ENCODE measurements at regions not wholly inside any gene's neighbourhood (a gene's known extent, or its start where the extent isn't known, plus 50 kb on each side); places are given as distances from the start of the nearest gene placed in this dataset.

DNA sequence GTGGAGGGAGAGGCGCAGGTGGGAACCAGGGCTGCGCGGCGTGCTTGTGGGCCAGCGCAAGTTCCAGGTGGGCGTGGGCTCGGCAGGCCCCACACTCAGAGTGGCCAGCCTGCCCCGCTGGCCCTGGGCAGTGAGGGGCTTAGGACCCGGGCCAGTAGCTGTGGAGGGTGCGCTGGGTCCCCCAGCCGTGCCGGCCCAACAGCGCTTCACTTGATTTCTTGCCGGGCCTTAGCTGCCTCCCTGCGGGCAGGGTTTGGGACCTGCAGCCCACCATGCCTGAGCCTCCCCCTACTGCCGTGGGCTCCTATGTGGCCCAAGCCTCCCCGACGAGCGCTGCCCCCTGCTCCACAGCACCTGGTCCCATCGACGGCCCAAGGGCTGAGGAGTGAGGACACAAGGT is 1636.9 kb upstream of the SLC39A10 start:
- no peak for DNase-seq

DNA sequence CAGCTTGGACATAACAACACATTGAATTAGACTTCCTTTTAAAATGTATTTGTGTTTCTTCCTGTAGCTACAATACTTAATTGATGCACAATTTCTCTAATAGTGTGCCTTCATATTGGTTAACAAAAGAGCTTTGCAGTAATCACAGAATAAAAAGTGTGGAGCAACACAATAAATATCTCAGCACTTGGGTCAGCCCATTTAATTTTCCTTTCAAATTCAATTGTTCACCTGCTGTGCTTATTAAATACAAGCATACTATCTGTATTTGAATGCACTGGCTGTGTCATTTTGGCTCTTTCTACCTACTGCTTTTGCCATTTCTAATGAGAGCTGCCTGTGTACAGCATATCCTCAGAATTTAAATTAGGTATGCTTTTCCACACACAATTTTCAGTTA is 1641.3 kb upstream of the SLC39A10 start:
- no peak for DNase-seq

DNA sequence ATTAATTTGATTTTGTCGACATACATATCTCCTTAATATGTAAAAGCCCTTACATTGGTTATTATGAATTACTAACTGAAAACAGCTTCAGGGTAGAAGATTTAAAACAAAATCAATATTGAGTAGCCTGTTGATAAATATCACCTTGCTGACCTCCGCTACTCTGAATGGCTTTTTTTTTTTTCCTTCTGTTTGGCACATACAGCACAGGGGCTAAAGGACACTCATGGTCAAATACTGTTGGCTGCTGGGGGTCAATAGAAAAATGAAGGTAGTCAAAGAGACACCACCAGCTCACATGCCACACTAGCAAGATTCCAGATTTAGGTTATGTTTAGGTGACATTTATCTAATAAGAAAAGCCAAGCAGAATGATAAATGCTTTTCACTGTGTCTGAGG is 1642.4 kb upstream of the SLC39A10 start:
- no peak for DNase-seq

DNA sequence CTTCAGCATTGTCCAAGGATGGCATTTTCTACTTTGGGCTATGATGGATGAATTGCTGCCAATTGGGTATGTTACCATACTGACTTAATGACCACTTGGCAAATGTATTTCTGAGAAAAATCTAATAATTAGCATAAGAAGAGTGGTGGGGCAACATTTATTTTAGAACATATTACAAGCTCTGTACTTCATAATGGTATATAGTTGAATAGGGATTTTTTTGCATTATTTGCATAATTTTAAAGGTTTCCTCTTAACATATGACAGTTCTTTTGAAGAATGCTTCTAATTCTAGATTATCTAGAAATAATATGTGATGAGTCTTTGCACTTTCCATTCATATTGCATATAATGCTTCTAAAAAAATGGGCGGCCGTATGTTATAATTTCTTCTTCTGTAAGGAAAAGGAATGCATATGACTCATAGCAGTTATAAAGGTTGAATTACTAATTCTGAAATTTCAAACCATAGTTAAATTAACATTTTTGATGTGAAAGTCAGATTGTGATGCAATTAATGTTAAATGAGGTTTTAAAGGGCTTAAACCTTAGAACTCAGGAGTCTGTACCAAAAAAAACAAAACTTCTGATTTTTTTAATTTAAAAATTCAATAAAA is 1652.3 kb upstream of the SLC39A10 start:
- DNase-seq = no peak

DNA sequence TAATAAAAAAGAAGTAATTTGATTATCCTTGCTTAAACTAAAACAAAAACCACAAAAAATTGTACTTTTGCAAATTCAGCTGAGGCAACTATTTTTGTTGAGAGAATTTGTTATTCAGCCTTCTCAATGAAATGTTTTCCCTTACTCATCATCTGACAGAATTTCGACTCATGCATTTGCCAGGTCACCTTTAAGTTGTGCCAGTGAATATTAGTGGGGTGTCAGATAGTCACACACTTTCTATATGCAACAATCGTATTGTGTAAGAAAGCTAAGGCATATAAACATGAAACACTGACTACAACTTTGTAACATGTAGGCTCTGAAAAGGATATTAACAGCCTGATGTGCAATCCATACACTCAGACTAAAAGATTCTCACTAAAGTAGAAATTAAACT is 1653.1 kb upstream of the SLC39A10 start:
- no peak for DNase-seq

DNA sequence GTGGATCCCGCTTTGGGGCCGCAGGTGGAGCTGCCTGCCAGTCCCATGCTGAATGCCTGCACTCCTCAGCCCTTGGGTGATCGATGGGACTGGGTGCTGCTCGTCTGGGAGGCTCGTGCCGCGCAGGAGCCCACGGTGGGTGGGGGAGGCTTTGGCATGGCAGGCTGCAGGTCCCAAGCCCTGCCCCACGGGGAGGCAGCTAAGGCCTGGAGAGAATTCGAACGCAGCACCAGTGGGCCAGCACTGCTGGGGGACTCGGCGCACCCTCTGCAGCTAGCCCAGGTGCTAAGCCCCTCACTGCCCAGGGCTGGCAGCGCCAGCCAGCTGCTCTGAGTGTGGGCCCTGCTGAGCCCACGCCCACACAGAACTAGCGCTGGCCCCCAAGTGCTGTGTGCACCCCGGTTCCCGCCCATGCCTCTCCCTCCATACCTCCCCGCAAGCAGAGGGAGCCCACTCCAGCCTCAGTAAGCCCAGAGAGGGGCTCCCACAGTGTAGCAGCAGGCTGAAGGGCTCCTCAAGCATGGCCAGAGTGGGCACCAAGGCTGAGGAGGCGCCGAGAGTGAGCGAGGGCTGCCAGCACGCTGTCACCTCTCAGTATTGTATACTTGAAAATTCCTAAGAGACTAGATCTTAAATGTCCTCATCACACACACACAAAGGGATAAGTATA is 1654.2 kb upstream of the SLC39A10 start:
- DNase-seq = no peak

DNA sequence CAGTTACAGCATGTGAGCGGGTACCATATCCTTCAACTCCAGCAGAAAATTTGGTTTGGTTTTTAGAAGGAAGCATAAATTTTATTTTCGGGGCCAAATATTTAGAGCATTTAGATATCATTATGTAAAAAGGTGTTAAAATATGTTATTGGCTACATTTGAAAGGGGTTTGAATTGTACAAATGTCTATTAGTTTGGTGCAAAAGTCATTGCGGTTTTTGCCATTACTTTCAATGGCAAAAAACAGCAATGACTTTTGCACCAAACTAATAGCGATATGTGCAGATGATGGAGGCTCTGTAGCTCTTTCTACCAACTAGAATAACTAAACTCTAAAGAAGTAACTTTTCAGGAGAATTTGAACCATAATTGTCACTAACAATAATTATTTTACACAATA is 1666.2 kb upstream of the SLC39A10 start:
- no peak for DNase-seq

DNA sequence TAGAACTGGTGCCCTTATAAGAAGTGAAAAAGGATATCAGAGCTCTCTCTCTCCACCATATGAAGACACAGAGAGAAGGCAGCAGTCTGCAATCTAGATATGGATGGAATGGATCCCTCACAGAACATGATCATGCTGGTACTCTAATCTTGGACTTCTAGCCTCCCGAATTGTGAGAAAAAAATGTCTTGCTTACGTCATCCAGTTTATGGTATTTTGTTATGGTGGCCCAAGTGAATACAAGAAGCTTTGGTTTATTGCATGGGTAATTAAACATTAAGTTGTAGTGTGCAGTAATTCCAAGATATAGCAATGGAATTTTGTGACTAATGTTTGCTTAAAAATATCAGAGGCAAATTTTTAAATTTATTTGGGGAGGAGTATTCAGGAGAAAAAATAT is 1667.4 kb upstream of the SLC39A10 start:
- no peak for DNase-seq

DNA sequence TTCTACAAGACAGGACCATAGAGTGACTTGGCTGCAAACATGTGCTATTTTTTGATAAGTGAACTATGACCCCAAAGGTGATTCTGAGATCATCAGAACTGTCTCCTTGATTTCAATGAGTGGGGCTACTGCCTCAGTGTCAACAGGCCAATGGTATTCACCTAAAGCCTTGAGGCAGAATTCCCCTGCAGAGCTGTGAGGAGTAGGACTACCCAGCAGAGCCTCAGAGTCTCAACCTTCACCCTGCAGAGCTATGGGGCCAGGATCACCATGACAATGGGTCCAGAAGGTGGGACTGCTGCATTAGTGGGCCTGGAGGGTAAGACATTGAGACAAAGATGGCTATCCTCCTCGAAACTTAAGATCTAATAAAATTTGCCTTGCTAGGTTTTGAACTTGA is 1668.2 kb upstream of the SLC39A10 start:
- DNase-seq = no peak

DNA sequence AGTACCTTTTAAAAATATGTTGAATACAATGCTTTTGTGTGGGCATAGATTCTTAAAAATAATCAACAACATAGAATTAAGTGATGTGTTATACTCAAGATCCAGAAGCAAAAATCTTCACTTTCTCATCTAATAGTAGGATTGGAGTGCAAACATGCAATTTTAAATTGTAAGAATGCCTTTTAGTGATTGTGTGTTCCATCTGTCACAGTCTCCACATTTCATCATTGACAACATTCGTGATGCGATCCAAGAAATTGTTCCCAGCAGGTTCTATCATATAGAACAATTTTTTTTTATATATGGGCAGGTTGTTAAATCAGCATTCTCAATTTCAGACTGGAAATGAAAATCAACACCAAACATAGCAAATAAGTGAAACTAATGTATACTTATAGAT is 1671.8 kb upstream of the SLC39A10 start:
- DNase-seq = no peak

DNA sequence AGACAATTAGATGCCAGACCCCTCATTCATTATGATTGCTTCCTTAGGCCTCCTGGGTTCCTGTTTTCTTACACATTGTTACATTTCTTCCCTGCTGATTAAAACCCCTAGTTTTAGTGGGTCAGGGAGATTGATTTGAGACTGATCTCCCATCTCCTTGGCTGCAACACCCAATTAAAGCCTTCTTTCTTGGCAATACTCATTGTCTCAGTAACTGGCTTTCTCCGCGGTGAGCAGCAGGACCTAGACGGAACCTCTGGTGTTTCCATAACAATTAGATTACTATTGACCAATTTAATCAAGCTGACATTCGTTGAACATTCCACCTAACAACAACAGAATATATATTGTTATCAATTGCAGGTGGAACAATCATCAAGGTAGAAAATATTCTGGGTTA is 1676.4 kb upstream of the SLC39A10 start:
- no peak for DNase-seq

DNA sequence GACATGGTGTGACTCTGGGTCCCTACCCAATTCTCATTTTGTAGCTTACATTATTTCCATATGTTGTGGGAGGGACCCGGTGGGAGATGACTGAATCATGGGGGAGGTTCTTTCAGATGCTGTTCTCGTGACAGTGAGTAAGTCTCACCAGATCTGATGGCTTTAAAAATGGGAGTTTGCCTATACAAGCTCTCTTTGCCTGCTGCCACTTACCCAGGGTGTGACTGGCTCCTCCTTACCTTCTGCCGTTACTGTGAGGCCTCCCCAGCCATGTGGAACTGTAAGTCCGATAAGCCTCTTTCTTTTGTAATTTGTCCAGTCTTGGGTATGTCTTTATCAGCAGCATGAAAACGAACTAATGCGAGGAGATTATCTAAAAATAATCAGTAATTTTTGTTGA is 1683.2 kb upstream of the SLC39A10 start:
- DNase-seq = no peak

DNA sequence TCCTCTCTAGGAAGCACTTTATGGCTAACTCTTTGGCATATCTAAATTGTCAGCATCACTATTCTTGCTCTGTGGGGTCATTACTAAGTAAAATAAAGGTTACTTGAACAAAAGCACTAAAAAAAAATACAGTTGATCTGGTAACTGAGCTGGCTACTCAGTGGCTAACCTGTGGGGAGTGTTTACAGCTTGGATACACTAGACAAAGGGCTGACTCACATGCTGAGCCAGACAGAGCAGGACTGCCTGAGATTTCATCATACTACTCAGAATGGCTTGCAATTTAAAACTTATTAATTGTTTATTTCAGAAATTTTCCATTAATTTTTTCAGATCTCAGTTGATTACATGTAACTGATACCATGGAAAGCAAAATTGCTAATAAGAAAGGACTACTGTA is 1690.4 kb upstream of the SLC39A10 start:
- DNase-seq = no peak

DNA sequence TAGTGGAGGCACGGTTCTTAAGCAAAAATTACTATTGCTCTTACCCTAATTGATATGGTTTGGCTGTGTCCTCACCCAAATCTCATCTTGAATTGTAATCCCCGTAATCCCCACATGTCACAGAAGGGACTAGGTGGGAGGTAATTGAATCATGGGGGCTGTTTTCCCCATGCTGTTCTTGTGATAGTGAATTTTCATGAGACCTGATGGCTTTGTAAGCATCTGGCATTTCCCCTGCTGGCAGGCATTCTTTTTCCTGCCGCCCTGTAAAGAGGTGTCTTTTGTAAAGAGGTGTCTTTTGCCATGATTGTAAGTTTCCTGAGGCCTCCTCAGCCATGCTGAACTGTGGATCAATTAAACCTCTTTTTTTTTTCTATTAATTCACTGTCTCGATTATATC is 1691.8 kb upstream of the SLC39A10 start:
- DNase-seq = no peak

DNA sequence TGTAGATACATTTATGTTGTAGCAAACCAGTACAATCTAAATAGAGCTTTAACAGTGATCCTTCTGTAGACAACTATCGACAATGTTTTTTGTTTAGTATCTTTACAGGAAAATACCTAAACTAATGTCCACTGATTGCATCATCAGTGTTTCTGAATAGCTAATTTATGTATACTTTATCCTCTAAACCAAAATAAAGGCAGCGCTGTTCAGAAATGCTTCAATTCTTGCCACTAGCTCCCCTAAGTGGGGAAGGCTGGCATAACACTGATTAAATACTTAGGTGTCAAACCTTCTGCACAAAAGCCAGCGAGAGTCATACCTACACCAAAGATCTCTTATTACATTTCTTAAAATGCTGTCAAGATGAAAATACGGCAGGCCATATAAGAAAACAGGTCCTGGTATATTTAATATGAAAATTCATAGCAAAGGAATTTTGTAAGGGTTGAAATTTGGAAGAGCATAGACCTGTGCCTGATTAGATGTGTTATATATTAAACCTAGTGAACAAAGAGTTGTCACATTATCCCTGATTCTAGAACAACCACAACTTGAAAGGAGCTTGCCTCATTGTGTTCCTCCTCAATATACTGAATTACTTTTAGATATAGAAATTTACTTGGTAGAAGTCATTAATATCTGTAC is 1693.4 kb upstream of the SLC39A10 start:
- DNase-seq = peak; percentile 8

DNA sequence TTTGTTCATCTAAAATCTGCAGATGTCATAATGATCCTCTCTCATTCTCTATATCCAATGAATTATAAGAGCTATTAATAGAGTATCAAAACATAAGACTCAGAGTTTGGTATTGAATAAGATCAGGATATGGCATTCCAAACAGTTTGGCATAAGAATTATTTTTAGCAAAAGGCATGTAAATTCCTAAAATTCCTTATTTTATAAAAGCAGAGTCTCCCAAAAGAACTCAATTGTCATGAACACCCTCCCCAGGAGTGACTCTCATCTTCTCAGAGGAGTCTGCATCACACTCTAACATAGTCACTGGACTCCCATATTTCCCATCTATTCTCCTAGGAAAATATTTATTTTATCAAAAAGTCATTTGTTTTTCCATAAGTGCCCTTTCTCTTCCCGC is 1710.2 kb upstream of the SLC39A10 start:
- DNase-seq = no peak

DNA sequence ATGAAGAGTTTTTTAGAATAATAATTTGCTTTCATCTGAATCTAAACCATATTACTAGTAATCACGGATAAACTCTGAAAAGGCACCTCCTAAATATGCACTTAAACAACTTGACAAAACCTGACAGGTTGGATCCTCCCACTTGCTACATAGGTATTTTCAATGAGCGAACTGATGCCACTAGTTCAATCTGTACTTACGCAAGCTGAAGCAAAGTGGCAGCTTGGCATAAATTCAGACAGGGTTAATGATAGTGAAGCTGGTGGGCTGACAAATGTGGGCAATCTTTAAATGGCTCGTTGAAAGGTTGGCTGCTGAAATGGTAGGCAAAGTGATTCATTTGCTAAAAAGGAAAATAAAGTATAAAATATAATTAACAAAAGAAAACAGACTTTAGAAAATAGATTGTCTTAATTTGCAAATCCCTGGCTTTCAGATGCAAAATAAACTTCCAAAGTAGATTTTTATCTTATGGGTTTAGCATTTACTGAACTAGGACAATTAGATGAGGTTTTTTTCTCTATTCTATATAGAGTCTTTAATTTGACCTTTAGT is 1713.5 kb upstream of the SLC39A10 start:
- no peak for DNase-seq

DNA sequence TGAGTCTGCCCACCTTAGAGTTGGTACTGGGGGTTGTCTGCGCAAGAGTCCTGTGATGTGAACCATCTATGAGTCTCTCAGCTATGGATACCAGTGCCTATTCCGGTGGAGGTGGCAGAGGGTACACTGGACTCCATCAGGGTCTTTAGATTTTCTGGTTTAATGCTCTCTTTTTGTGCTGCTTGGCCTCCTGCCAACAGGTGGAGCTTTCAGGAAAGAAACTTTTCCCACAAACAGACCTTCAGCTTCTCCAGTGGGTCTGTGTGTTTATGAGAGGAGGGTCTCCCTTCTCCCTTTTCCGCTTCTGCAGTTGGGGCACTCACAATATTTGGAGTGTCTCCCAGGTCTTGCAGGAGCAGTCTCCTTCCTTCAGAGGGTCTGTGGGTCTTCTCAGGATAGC is 1721.9 kb upstream of the SLC39A10 start:
- no peak for DNase-seq

DNA sequence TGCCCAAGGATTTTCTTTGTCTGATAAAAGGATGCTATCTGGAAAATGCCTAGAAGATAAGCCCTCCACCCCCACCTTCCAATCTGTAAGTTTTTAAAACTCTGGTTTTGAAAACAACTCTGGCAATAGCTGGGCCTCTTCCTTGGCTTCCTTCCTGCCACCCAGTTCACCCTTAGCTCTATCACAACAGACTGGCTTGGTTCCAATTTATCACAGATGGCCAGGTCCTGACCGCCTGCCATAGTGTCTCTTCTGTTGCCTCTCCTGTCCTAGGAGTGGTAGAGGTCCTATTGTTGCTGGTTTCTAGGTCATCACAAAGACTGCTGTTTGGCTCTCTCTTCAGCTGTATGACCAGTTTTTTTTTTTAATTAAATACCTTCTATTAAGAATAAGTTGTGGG is 1727.9 kb upstream of the SLC39A10 start:
- DNase-seq = no peak

DNA sequence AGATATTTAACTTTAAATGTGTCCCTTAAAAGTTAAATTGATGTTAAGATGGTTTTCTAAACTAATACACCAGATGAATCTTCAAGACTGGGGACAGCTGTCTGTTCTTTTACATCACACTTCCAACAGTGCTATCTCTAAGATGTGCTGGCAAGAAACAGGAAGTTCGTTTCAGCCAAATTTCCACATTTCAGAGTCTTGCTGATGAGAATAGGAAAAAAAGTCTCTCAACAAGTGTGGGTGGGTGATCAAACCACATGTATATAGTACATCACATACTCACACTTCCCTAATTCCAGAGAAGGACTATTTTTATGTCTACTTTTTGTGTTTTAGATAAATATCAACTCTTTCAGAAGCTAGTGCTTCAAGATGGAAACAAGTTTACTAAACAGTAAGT is 1712.8 kb upstream of the TMEFF2 start:
- DNase-seq = no peak

DNA sequence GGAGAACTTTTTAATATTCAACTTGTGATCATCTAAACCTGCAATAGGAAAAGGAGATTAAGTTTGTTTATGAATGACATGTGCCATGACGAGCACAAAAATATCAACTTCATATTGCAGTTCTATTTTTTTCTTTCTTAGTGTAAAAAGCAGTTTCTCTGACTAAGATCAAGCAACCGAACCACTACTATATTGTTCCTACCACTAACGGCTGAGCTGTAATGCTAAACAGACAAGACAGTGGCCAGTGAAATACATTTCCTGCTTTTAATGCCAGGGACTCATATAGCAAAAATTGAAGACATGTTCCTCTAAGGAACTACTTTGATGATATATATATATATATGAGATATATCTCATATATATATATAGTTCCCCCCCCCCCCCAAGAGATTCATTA is 1705.6 kb upstream of the TMEFF2 start:
- no peak for DNase-seq

DNA sequence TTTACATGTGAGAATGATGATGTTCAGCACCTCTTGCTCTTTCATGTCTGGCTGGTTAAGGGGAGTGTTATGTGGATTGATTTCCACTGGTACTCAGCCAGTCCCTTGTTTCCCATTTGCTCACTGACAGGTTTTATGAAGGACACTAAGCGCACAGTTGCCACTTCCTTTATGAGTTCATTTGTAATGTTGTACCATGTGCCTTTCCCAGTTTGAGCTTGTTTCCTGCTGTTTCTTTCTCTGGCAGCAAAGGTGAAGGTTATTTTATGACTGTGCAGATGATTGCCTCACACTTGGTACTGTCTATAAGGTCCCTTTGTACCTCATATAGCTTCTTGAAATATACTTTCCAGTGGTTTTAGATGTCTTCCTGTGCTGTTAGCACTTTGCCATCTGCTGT is 1700.5 kb upstream of the TMEFF2 start:
- DNase-seq = no peak

DNA sequence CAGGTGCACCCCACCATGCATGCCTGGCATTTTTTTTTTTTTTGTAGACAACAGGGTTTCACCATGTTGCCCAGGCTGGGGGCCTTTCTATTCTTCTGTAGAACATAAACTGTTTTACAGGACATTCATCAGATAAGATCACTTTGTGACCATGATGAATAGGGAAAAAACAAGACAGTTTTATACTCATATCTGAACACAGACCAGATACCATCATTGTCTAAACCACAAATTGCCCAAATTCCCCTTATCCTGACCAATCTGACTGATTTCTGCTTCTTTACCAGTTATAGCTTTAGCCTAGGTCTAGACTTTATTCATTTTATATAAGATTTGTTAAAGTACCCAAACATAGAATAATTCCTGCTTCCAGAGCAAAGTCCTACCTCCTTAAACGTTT is 1699.3 kb upstream of the TMEFF2 start:
- no peak for DNase-seq

DNA sequence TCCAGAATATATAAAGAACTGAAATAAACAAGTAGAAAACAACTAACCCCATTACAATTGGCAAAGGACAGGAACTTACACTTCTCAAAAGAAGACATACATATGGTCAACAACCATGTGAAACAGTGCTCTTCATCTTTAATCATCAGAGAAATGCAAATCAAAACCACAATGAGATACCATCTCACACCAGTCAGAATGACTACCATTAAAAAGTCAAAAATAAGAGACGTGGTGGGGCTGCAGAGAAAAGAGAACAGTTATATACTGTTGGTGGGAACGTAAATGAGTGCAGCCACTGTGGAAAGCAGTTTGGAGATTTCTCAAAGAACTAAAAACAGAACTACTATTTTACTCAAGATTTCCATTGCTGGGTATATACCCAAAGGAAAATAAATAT is 1696.3 kb upstream of the TMEFF2 start:
- no peak for DNase-seq

DNA sequence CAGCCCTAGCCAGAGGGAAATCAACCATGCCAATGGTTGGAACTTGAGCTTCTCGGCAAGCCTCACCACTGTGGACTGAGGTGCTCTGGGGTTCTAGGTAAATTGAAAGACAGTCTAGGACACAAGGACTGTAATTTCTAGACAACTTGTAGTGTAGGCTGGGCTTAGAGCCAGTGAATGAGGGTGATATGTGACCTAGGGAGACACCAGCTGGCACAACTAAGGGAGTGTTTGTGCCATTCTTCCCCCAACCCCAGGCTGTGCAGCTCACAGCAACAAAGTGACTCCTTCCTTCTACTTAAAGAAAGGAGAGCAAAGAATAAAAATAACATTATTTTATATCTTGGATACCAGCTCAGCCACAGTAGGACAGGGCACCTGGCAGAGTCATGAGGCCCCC is 1690.7 kb upstream of the TMEFF2 start:
- no peak for DNase-seq

Measured in NCI-H2029 treated with DMSO at 0.1 percent for 48 hours (cell line).